ENCODE measurements at regions not wholly inside any gene's neighbourhood (a gene's known extent, or its start where the extent isn't known, plus 50 kb on each side); places are given as distances from the start of the nearest gene placed in this dataset.

GRCh38 chr4:17414392-17414791 is 97.5 kb downstream of the QDPR start:
- Histone ChIP-seq H3K27me3 (no peaks in the 10 kb centered on the region), H3K9me3 (no peaks in the 10 kb centered on the region), H3K4me3 (no peak overlapping the region), H3K4me1 (no peaks in the 10 kb centered on the region), H3K36me3 (replicated peaks in 1 of 2; ENCODE audit: insufficient read depth in 1 of 2, low read depth in 2 of 2) (no peaks in the 10 kb centered on the region), H3K27ac (no peak overlapping the region)
- 89 to 100% methylated on average over 1 to 30 of the region's 34 CpGs for WGBS, 2 donors
- intact Hi-C loops (cut with DNase I): no loop called here
- DNase-seq (no peak), ATAC-seq (no peak)
- TF ChIP-seq POLR2A (IDR thresholded peaks at IDR 0.05): no peak
- no peak for TF ChIP-seq CTCF (IDR thresholded peaks at IDR 0.05)

DNA sequence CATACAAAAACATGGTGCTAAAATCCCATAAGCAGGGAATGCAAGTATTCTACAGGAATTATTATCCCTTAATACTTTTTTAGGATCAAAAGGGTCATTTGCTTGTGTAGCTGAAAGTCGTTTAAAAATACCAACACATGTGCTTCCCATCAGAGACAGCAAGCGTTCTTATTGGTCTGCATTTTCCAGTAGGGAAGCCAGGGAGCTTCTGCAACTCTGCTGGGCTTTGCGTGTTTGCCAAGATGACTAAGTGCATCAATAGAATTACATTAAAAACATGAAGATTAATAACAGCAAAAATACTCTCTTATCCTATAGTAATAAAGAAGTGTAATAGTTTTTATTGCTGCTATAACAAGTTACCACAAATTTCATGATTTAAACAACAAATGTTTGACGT is 111.2 kb downstream of the QDPR start:
- TF ChIP-seq POLR2A (IDR thresholded peaks at IDR 0.05) (no peak), CTCF (IDR thresholded peaks at IDR 0.05) (no peak)
- WGBS, 2 donors: 63% methylated on average over 4 of the region's 4 CpGs
- no peaks in the 10 kb centered on the region for H3K4me1 ChIP-seq
- DNase-seq: no peak
- no peak for ATAC-seq
- intact Hi-C loops (cut with DNase I): no loop called here
- H3K9me3 ChIP-seq: no peaks in the 10 kb centered on the region
- H3K27me3 ChIP-seq: no peaks in the 10 kb centered on the region
- H3K27ac ChIP-seq: no peak overlapping the region
- no peaks in the 10 kb centered on the region for H3K36me3 ChIP-seq (replicated peaks in 1 of 2; ENCODE audit: insufficient read depth in 1 of 2, low read depth in 2 of 2)
- no peak overlapping the region for H3K4me3 ChIP-seq

DNA sequence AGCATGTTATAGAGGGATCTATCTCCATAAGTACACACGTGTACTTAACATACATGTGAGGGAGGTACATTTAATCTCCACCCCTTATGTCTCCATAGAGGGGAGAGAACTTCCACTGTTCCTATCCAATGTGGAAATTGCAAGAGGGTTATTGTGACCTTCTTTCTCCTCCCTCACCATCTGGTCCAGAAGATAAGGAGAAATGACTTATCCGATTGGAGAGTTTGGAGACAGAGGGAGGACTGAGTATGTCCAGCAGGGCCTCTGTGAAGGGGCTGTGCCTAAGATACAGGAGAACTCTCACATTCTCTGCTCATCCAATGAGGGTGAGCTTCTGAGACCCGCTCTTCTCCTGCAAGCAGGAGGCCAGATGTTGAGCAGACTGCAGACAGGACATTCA is 113.1 kb downstream of the QDPR start:
- Histone ChIP-seq H3K27me3 (no peaks in the 10 kb centered on the region), H3K9me3 (no peaks in the 10 kb centered on the region), H3K4me3 (no peak overlapping the region), H3K36me3 (replicated peaks in 1 of 2; ENCODE audit: insufficient read depth in 1 of 2, low read depth in 2 of 2) (no peaks in the 10 kb centered on the region), H3K27ac (no peak overlapping the region), H3K4me1 (no peaks in the 10 kb centered on the region)
- no peak for TF ChIP-seq POLR2A (IDR thresholded peaks at IDR 0.05)
- no peak for TF ChIP-seq CTCF (IDR thresholded peaks at IDR 0.05)
- ATAC-seq (no peak), DNase-seq (no peak)
- intact Hi-C loops (cut with DNase I): no loop called here
- WGBS, 2 donors: 54 to 66% methylated on average over 3 of the region's 3 CpGs

DNA sequence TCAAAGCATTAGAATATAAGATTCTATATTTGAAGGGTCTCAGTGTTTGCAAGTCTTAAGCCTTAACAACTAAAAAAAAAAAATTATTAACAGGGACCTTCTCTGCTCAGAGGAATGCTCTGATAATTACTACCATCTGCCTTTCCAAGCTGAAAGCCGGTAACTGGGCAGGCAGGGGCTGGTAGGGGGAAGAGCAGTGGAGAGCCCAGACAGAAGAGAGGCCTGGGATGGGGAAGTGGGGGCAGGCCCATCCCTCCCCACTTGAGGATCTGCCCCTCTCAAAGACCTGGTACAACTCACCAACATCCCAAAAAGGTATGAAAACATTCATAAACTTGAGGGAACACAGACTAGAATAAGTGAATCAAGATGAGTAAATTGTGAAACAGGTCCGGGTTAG is 113.9 kb downstream of the QDPR start:
- H3K9me3 ChIP-seq: no peaks in the 10 kb centered on the region
- H3K4me3 ChIP-seq: no peak overlapping the region
- TF ChIP-seq POLR2A (IDR thresholded peaks at IDR 0.05) (no peak), CTCF (IDR thresholded peaks at IDR 0.05) (no peak)
- no peaks in the 10 kb centered on the region for H3K4me1 ChIP-seq
- no peak overlapping the region for H3K27ac ChIP-seq
- WGBS, 2 donors: 50 to 64% methylated on average over 2 of the region's 2 CpGs
- no peaks in the 10 kb centered on the region for H3K36me3 ChIP-seq (replicated peaks in 1 of 2; ENCODE audit: insufficient read depth in 1 of 2, low read depth in 2 of 2)
- no peaks in the 10 kb centered on the region for H3K27me3 ChIP-seq
- no peak for DNase-seq
- intact Hi-C loops (cut with DNase I): no loop called here
- ATAC-seq: no peak

DNA sequence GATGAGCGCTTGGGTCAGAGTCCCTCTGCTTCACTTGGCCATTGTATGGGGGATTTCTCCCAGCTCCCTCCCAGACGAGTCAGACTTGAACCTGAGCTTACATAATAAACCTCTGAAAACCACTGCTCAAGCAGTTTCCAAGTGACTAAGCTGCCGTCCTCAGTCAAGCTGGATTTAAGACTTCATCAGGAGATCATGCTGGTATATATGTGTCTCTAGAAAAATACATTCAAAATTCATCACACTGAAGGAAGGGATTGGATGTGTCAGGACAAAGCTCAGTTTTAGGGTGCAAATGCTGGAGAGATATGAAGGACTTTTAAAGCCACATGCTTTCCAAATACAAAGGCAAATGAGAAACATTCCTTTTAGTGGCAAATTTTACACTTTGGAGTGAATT is 114.3 kb downstream of the QDPR start:
- ATAC-seq: no peak
- Histone ChIP-seq H3K27me3 (no peaks in the 10 kb centered on the region), H3K36me3 (replicated peaks in 1 of 2; ENCODE audit: insufficient read depth in 1 of 2, low read depth in 2 of 2) (no peaks in the 10 kb centered on the region), H3K27ac (no peak overlapping the region), H3K9me3 (no peaks in the 10 kb centered on the region), H3K4me1 (no peaks in the 10 kb centered on the region), H3K4me3 (no peak overlapping the region)
- no peak for DNase-seq
- no peak for TF ChIP-seq POLR2A (IDR thresholded peaks at IDR 0.05)
- no peak for TF ChIP-seq CTCF (IDR thresholded peaks at IDR 0.05)
- intact Hi-C loops (cut with DNase I): no loop called here
- 42 to 52% methylated on average over 3 of the region's 3 CpGs for WGBS, 2 donors

Data from body of pancreas (tissue), 4 donors.